ENCODE measurements at regions not wholly inside any gene's neighbourhood (a gene's known extent, or its start where the extent isn't known, plus 50 kb on each side); places are given as distances from the start of the nearest gene placed in this dataset.

- Histone ChIP-seq H3K4me3 (ENCODE audit: insufficient read depth, low read depth, low read length) (no peak overlapping the region), H3K4me2 (ENCODE audit: low read length) (no peak overlapping the region), H3K9me3 (ENCODE audit: insufficient read depth, low read depth, low read length) (no peaks in the 10 kb centered on the region), H2AFZ (ENCODE audit: low read depth, low read length) (no peak overlapping the region), H3K36me3 (ENCODE audit: insufficient read depth, low read length) (no peaks in the 10 kb centered on the region), H3K4me1 (ENCODE audit: insufficient read depth, low read length) (no peaks in the 10 kb centered on the region), H3K9ac (ENCODE audit: low read length) (no peak overlapping the region), H3K27ac (ENCODE audit: low read depth, low read length) (no peak overlapping the region), H3K79me2 (ENCODE audit: insufficient read depth, low read length) (no peaks in the 10 kb centered on the region), H4K20me1 (ENCODE audit: insufficient read depth, low read length) (no peaks in the 10 kb centered on the region), H3K27me3 (ENCODE audit: insufficient read depth, low read length) (no peaks in the 10 kb centered on the region)
- H3K4me3 Mint-ChIP-seq (ENCODE audit: unreplicated experiment) = no peak overlapping the region
- DNase-seq (ENCODE audit: low read depth) = no peak
- peaks cover 3% of the 10 kb centered on the region for H3K36me3 Mint-ChIP-seq (ENCODE audit: low read depth, unreplicated experiment)
- H3K27ac Mint-ChIP-seq (ENCODE audit: unreplicated experiment) = no peak overlapping the region
- peaks cover 11% of the 10 kb centered on the region for H3K4me1 Mint-ChIP-seq (ENCODE audit: low read depth, unreplicated experiment)
- peaks cover 19% of the 10 kb centered on the region for H3K27me3 Mint-ChIP-seq (ENCODE audit: low read depth, unreplicated experiment)
- TF ChIP-seq EZH2 (IDR thresholded peaks at IDR 0.05; ENCODE audit: insufficient read depth, low read length) = no peak
- no peak for TF ChIP-seq CTCF (IDR thresholded peaks at IDR 0.05; ENCODE audit: insufficient read depth, low read depth, low read length)
- peaks cover 8% of the 10 kb centered on the region for H3K9me3 Mint-ChIP-seq (ENCODE audit: unreplicated experiment)
- no peak for FAIRE-seq
Measured at GRCh38 chr2:119051263-119051662, 107.3 kb downstream of the C1QL2 start.

GRCh38 chr2:119049968-119050704, 108.1 kb downstream of the MARCO start:
- H3K9me3 Mint-ChIP-seq (ENCODE audit: unreplicated experiment) = peaks cover 3% of the 10 kb centered on the region
- H3K27me3 Mint-ChIP-seq (ENCODE audit: low read depth, unreplicated experiment) = peaks cover 18% of the 10 kb centered on the region
- Histone ChIP-seq H3K27me3 (ENCODE audit: insufficient read depth, low read length) (no peaks in the 10 kb centered on the region), H3K4me2 (ENCODE audit: low read length) (no peak overlapping the region), H3K4me1 (ENCODE audit: insufficient read depth, low read length) (no peaks in the 10 kb centered on the region), H3K79me2 (ENCODE audit: insufficient read depth, low read length) (no peaks in the 10 kb centered on the region), H3K9me3 (ENCODE audit: insufficient read depth, low read depth, low read length) (no peaks in the 10 kb centered on the region), H3K4me3 (ENCODE audit: insufficient read depth, low read depth, low read length) (no peak overlapping the region), H4K20me1 (ENCODE audit: insufficient read depth, low read length) (no peaks in the 10 kb centered on the region), H3K9ac (ENCODE audit: low read length) (no peak overlapping the region), H2AFZ (ENCODE audit: low read depth, low read length) (no peak overlapping the region), H3K27ac (ENCODE audit: low read depth, low read length) (no peak overlapping the region), H3K36me3 (ENCODE audit: insufficient read depth, low read length) (no peaks in the 10 kb centered on the region)
- H3K27ac Mint-ChIP-seq (ENCODE audit: unreplicated experiment) = peak overlapping the region; percentile 16
- peaks cover 3% of the 10 kb centered on the region for H3K36me3 Mint-ChIP-seq (ENCODE audit: low read depth, unreplicated experiment)
- TF ChIP-seq EZH2 (IDR thresholded peaks at IDR 0.05; ENCODE audit: insufficient read depth, low read length) (no peak), CTCF (IDR thresholded peaks at IDR 0.05; ENCODE audit: insufficient read depth, low read depth, low read length) (no peak)
- DNase-seq (ENCODE audit: low read depth) (no peak), FAIRE-seq (no peak)
- H3K4me1 Mint-ChIP-seq (ENCODE audit: low read depth, unreplicated experiment) = peaks cover 11% of the 10 kb centered on the region
- H3K4me3 Mint-ChIP-seq (ENCODE audit: unreplicated experiment) = no peak overlapping the region

Data from astrocyte (in vitro differentiated cells and primary cell).